Neural cell (in vitro differentiated cells): ENCODE measurements at regions not wholly inside any gene's neighbourhood (a gene's known extent, or its start where the extent isn't known, plus 50 kb on each side); places are given as distances from the start of the nearest gene placed in this dataset.

ENCODE experiments used
- H2AFZ ChIP-seq: fragments of 200-600, 300-800 bp; sonication (generic), shearing (Covaris generic); 2 replicates; pipeline ENCODE4 v1.6.0; 2014; ENCODE audit warnings: low read depth, mild to moderate bottlenecking, antibody characterized with exemption, low read length, moderate library complexity
- H3F3A ChIP-seq: fragments of 200-600 bp; shearing (Covaris generic); 2 replicates; pipeline ENCODE4 v1.6.1; 2016; ENCODE audit warnings: mild to moderate bottlenecking, moderate library complexity, mixed read lengths, antibody characterized with exemption, low read length; ENCODE audit not compliant: insufficient read depth, poor library complexity, severe bottlenecking
- H3K27ac ChIP-seq: fragments of 200-600, 300-800 bp; sonication (generic), shearing (Covaris generic); 2 replicates; pipeline ENCODE4 v1.5.1; 2014; ENCODE audit warnings: mild to moderate bottlenecking, low read length, moderate library complexity
- H3K27me3 ChIP-seq: fragments of 300-800, 200-600 bp; sonication (generic), shearing (Covaris generic); 2 replicates; pipeline ENCODE4 v1.6.0; 2014; ENCODE audit warnings: mild to moderate bottlenecking, low read depth, low read length, moderate library complexity; ENCODE audit not compliant: insufficient read depth
- H3K36me3 ChIP-seq: fragments of 300-800, 200-600 bp; sonication (generic), shearing (Covaris generic); 2 replicates; pipeline ENCODE4 v1.5.1; 2014; ENCODE audit warnings: mild to moderate bottlenecking, antibody characterized with exemption, low read length, moderate library complexity; ENCODE audit not compliant: insufficient read depth
- H3K4me2 ChIP-seq: fragments of 300-800, 200-600 bp; sonication (generic), shearing (Covaris generic); 2 replicates; pipeline ENCODE4 v1.6.0; 2014; ENCODE audit warnings: mild to moderate bottlenecking, low read length
- H3K4me3 ChIP-seq: fragments of 300-800, 200-600 bp; sonication (generic), shearing (Covaris generic); 2 replicates; pipeline ENCODE4 v1.5.1; 2014; ENCODE audit warnings: mild to moderate bottlenecking, low read length, moderate library complexity
- H3K79me2 ChIP-seq: fragments of 200-600 bp; shearing (Covaris generic); replicated peaks from 2 replicates; pipeline ENCODE4 v1.6.0; 2014; ENCODE audit warnings: mild to moderate bottlenecking, low read length, moderate library complexity; ENCODE audit not compliant: insufficient read depth
- H3K9ac ChIP-seq: fragments of 300-800, 200-600 bp; sonication (generic), shearing (Covaris generic); 2 replicates; pipeline ENCODE4 v1.6.1; 2016; ENCODE audit warnings: mild to moderate bottlenecking, low read length, mixed read lengths
- H3K9me2 ChIP-seq: fragments of 200-600 bp; shearing (Covaris generic); 2 replicates; pipeline ENCODE4 v1.6.1; 2016; ENCODE audit warnings: mild to moderate bottlenecking, low read length, mixed read lengths; ENCODE audit not compliant: insufficient read depth
- H3K9me3 ChIP-seq: fragments of 200-600, 300-800 bp; sonication (generic), shearing (Covaris generic); 2 replicates; pipeline ENCODE4 v1.6.1; 2016; ENCODE audit warnings: mild to moderate bottlenecking, mixed run types, low read length, moderate library complexity, mixed read lengths
- H4K20me1 ChIP-seq: fragments of 200-600 bp; shearing (Covaris generic); 2 replicates; pipeline ENCODE4 v1.6.1; 2016; ENCODE audit warnings: mild to moderate bottlenecking, mixed run types; ENCODE audit not compliant: insufficient read depth
- EZH2 ChIP-seq: fragments of 200-600, 300-800 bp; shearing (Covaris generic), sonication (generic); IDR thresholded peaks from 2 replicates; pipeline ENCODE4 v1.6.1; 2014; ENCODE audit warnings: antibody characterized with exemption, low read length, borderline replicate concordance, mild to moderate bottlenecking; ENCODE audit not compliant: insufficient read depth, poor library complexity, severe bottlenecking
- POLR2AphosphoS5 ChIP-seq: IDR thresholded peaks from 2 replicates; pipeline ENCODE4 v1.6.1; 2012
- RAD21 ChIP-seq: fragments of 450-650 bp; conservative IDR thresholded peaks from 2 replicates; pipeline ENCODE4 v1.6.1; 2014; ENCODE audit warnings: antibody characterized with exemption, mild to moderate bottlenecking, moderate library complexity
- SMC3 ChIP-seq: fragments of 450-650 bp; conservative IDR thresholded peaks from 2 replicates; pipeline ENCODE4 v1.6.1; 2014; ENCODE audit warnings: antibody characterized with exemption, mild to moderate bottlenecking, moderate library complexity; ENCODE audit not compliant: poor library complexity
- TF ChIP-seq, protein P1 (sequence below): IDR thresholded peaks from 2 replicates; pipeline ENCODE4 v1.6.1; 2012; ENCODE audit warnings: borderline replicate concordance
- TF ChIP-seq, protein P2 (sequence below): fragments of 450-650 bp; IDR thresholded peaks from 2 replicates; pipeline ENCODE4 v1.5.1; 2014; ENCODE audit warnings: antibody characterized with exemption, mild to moderate bottlenecking, moderate library complexity; ENCODE audit not compliant: poor library complexity, severe bottlenecking

DNA sequence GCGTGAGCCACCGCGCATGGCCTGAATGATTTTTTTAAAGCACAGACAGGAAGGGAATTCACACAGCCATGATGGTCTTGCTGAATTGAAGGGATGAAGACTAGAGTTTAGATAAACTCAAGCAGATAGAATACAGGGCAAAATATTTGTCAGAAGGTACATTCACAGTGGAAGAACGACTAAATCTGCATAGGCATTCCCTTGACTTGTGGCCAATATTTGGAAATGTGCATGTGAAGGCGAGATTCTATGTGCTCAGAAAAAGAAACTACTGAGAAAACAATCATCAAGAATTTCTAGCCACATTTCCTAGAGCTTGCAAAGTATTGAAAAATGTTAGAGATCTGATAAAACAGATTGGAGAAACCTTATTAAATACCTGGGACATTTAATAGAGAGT is 1166.2 kb downstream of the DNAJB9 start:
- no peak overlapping the region for H3K4me3 ChIP-seq
- no peaks in the 10 kb centered on the region for H4K20me1 ChIP-seq
- no peak overlapping the region for H3K27ac ChIP-seq
- no peak overlapping the region for H3K4me2 ChIP-seq
- no peaks in the 10 kb centered on the region for H3K27me3 ChIP-seq
- H3K79me2 ChIP-seq, result no peaks in the 10 kb centered on the region
- H2AFZ ChIP-seq, result no peak overlapping the region
- H3K9ac ChIP-seq, result no peak overlapping the region
- TF ChIP-seq, protein P1, sequence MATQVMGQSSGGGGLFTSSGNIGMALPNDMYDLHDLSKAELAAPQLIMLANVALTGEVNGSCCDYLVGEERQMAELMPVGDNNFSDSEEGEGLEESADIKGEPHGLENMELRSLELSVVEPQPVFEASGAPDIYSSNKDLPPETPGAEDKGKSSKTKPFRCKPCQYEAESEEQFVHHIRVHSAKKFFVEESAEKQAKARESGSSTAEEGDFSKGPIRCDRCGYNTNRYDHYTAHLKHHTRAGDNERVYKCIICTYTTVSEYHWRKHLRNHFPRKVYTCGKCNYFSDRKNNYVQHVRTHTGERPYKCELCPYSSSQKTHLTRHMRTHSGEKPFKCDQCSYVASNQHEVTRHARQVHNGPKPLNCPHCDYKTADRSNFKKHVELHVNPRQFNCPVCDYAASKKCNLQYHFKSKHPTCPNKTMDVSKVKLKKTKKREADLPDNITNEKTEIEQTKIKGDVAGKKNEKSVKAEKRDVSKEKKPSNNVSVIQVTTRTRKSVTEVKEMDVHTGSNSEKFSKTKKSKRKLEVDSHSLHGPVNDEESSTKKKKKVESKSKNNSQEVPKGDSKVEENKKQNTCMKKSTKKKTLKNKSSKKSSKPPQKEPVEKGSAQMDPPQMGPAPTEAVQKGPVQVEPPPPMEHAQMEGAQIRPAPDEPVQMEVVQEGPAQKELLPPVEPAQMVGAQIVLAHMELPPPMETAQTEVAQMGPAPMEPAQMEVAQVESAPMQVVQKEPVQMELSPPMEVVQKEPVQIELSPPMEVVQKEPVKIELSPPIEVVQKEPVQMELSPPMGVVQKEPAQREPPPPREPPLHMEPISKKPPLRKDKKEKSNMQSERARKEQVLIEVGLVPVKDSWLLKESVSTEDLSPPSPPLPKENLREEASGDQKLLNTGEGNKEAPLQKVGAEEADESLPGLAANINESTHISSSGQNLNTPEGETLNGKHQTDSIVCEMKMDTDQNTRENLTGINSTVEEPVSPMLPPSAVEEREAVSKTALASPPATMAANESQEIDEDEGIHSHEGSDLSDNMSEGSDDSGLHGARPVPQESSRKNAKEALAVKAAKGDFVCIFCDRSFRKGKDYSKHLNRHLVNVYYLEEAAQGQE, result no peak
- TF ChIP-seq POLR2AphosphoS5 (no peak), SMC3 (no peak), EZH2 (no peak)
- TF ChIP-seq, protein P2, sequence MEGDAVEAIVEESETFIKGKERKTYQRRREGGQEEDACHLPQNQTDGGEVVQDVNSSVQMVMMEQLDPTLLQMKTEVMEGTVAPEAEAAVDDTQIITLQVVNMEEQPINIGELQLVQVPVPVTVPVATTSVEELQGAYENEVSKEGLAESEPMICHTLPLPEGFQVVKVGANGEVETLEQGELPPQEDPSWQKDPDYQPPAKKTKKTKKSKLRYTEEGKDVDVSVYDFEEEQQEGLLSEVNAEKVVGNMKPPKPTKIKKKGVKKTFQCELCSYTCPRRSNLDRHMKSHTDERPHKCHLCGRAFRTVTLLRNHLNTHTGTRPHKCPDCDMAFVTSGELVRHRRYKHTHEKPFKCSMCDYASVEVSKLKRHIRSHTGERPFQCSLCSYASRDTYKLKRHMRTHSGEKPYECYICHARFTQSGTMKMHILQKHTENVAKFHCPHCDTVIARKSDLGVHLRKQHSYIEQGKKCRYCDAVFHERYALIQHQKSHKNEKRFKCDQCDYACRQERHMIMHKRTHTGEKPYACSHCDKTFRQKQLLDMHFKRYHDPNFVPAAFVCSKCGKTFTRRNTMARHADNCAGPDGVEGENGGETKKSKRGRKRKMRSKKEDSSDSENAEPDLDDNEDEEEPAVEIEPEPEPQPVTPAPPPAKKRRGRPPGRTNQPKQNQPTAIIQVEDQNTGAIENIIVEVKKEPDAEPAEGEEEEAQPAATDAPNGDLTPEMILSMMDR, result no peak
- no peaks in the 10 kb centered on the region for H3K9me2 ChIP-seq
- no peaks in the 10 kb centered on the region for H3K36me3 ChIP-seq
- no peaks in the 10 kb centered on the region for H3F3A ChIP-seq
- no peaks in the 10 kb centered on the region for H3K9me3 ChIP-seq

DNA sequence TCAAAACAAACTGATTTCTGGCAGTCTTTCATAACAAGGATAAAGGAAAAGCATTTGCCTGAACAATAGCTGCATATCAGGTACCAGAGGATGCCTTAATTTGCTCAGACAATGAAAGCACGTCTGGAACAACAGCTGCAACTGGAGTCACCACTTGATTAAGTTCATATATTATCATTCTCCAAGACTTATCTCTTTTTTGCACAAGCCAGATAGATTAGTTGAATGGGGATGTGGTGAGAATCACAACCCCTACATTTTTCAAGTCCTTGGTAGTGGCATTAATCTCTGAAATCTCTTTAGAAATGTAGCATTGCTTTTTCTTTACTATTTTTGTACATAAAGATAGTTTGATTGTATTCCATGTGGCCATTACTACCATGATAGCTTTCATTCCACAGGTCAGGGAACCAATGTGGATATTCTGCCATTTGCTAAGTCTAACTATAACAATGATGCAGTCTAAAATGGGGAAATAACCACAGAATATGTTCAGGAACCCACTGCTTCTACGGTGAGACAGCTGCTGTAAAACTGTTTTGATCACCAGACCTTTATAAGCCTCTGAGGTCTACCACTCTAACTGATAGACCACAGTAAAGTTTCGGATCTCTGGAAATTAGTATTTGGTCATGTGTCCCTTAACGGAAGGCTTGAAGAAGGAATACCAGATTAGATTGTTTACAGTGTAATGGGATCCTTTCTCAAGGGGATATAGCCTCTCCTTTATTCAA is 1176.2 kb downstream of the DNAJB9 start:
- H3K27ac ChIP-seq, result no peak overlapping the region
- no peak overlapping the region for H3K4me2 ChIP-seq
- no peaks in the 10 kb centered on the region for H3K36me3 ChIP-seq
- no peaks in the 10 kb centered on the region for H3K27me3 ChIP-seq
- no peaks in the 10 kb centered on the region for H3K9me3 ChIP-seq
- no peak overlapping the region for H3K4me3 ChIP-seq
- no peak overlapping the region for H2AFZ ChIP-seq
- TF ChIP-seq EZH2, result no peak
- no peaks in the 10 kb centered on the region for H4K20me1 ChIP-seq
- no peak overlapping the region for H3K9ac ChIP-seq
- H3K9me2 ChIP-seq, result no peaks in the 10 kb centered on the region
- no peaks in the 10 kb centered on the region for H3K79me2 ChIP-seq
- no peaks in the 10 kb centered on the region for H3F3A ChIP-seq

DNA sequence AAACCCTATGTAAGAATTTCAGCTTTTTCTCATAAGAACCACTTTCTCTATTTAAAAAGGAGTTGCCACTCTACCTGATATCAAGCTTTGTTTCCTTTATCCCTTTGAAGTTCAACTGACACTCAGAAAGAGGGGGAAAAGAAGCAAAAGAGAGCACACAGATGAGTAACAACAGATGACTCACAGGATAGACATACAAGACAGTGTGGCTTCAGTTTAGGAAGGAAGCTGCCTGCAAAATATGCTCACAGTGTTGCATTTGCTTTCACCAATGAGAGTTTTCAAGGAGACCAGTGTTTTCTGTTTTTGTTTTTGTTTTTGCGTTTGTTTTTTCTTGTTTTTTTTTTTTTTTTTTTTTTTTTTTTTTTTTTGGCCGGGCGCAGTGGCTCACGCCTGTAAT is 1181.6 kb downstream of the DNAJB9 start:
- TF ChIP-seq, protein P2, result no peak
- TF ChIP-seq, protein P1, result no peak
- no peak for TF ChIP-seq RAD21
- Histone ChIP-seq H3K36me3 (no peaks in the 10 kb centered on the region), H3K27ac (no peak overlapping the region), H3K9ac (no peak overlapping the region), H3K9me2 (no peaks in the 10 kb centered on the region), H3K9me3 (no peaks in the 10 kb centered on the region), H2AFZ (no peak overlapping the region), H3K4me2 (no peak overlapping the region), H3K4me3 (no peak overlapping the region), H3K27me3 (no peaks in the 10 kb centered on the region), H3F3A (no peaks in the 10 kb centered on the region), H3K79me2 (no peaks in the 10 kb centered on the region), H4K20me1 (no peaks in the 10 kb centered on the region)
